ENCODE measurements at regions not wholly inside any gene's neighbourhood (a gene's known extent, or its start where the extent isn't known, plus 50 kb on each side); places are given as distances from the start of the nearest gene placed in this dataset.

DNA sequence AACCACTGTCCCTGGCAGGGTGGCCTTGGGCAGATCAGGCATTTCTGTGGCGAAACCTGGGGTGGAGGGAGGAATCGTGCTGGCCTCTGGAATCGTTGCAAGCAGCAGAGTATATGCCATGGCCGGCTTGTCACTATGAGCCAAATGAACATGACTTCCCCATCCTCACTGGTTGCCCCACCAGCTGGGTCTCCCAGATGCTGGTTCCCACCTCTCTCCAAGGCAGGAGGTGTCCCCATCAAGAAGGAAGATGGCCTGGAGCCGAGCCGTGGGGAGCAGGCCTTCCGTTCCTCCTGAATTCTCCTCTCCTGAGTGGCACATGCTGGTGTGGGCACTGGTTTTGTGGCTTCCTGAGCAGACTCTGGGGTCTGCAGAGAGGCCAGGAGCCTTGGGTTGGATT, 60.2 kb upstream of the ACTRT2 start:
- Histone ChIP-seq H3K27me3 (replicated peaks in 1 of 4; ENCODE audit: control extremely low read depth in 1 of 4, control insufficient read depth in 3 of 4, insufficient read depth in 4 of 4, low read length in 3 of 4) (no peaks in the 10 kb centered on the region), H3K36me3 (replicated peaks in 1 of 2; ENCODE audit: control extremely low read depth in 1 of 2, control insufficient read depth in 1 of 2, extremely low read depth in 1 of 2, insufficient read depth in 2 of 2, low read length in 1 of 2) (no peaks in the 10 kb centered on the region), H3K4me3 (ENCODE audit: control extremely low read depth in 1 of 5, extremely low read depth in 1 of 5, insufficient read depth in 1 of 5, low read depth in 2 of 5, low read length in 4 of 5) (no peak overlapping the region), H3K4me1 (ENCODE audit: control insufficient read depth in 2 of 2, insufficient read depth in 2 of 2, low read length in 2 of 2) (peaks cover 5 to 6% of the 10 kb centered on the region in 2 donors), H3K79me2 (ENCODE audit: control insufficient read depth, insufficient read depth, low read length) (no peaks in the 10 kb centered on the region), H3K9me3 (ENCODE audit: control extremely low read depth in 1 of 3, control insufficient read depth in 2 of 3, insufficient read depth in 1 of 3, low read length in 2 of 3) (peaks cover 2 to 20% (median 17%) of the 10 kb centered on the region in 3 donors), H2AFZ (ENCODE audit: insufficient read depth, low read depth, low read length, poor library complexity, severe bottlenecking) (no peak overlapping the region), H3K27ac (ENCODE audit: low read length in 2 of 2) (no peak overlapping the region), H3K4me2 (replicated peaks; ENCODE audit: low read depth, low read length, poor library complexity, severe bottlenecking) (no peak overlapping the region), H4K20me1 (ENCODE audit: control insufficient read depth, insufficient read depth, low read length, poor library complexity, severe bottlenecking) (no peaks in the 10 kb centered on the region), H3K9ac (ENCODE audit: low read length) (no peak overlapping the region)
- ATAC-seq (ENCODE audit: low read depth) (no peak), DNase-seq (no peak)
- Mint-ChIP-seq H3K27me3 (no peaks in the 10 kb centered on the region), H3K9me3 (ENCODE audit: insufficient read depth) (peaks cover 4% of the 10 kb centered on the region), H3K27ac (no peak overlapping the region), H3K4me1 (peaks cover 8% of the 10 kb centered on the region), H3K4me3 (no peak overlapping the region)
- WGBS (ENCODE audit: insufficient coverage) = 100% methylated on average over 1 of the region's 7 CpGs
- intact Hi-C loops (cut with micrococcal nuclease) = no loop called here
- TF ChIP-seq EZH2 (IDR thresholded peaks at IDR 0.05; ENCODE audit: borderline replicate concordance, insufficient read depth, low read depth, low read length, poor library complexity, severe bottlenecking) = no peak
- TF ChIP-seq, protein P1, sequence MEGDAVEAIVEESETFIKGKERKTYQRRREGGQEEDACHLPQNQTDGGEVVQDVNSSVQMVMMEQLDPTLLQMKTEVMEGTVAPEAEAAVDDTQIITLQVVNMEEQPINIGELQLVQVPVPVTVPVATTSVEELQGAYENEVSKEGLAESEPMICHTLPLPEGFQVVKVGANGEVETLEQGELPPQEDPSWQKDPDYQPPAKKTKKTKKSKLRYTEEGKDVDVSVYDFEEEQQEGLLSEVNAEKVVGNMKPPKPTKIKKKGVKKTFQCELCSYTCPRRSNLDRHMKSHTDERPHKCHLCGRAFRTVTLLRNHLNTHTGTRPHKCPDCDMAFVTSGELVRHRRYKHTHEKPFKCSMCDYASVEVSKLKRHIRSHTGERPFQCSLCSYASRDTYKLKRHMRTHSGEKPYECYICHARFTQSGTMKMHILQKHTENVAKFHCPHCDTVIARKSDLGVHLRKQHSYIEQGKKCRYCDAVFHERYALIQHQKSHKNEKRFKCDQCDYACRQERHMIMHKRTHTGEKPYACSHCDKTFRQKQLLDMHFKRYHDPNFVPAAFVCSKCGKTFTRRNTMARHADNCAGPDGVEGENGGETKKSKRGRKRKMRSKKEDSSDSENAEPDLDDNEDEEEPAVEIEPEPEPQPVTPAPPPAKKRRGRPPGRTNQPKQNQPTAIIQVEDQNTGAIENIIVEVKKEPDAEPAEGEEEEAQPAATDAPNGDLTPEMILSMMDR (IDR thresholded peaks at IDR 0.05) = no peak
- POLR2A ChIA-PET = no interaction called here
- CTCF ChIA-PET = no interaction called here

DNA sequence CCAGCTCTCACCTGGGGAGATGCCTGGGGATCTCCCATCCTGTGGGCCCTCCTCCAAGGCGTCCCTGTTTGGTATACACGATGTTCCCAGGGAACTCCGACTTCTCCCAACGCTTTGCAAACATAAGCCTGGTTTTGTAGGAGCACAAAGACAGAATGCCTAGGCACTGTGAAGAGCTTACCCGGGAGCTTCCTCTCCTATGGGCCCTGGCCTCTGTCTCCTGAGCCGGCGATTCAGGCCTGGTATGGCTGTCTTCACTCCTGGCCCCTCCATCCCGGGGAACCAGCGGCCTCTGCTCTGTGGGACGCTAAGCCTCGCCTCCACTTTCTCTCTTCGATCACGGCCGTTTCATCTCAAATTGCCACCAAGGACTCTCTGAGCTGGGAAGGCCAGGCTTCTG, 59.6 kb upstream of the ACTRT2 start:
- Histone ChIP-seq H3K4me3 (ENCODE audit: control extremely low read depth in 1 of 5, extremely low read depth in 1 of 5, insufficient read depth in 1 of 5, low read depth in 2 of 5, low read length in 4 of 5) (no peak overlapping the region), H4K20me1 (ENCODE audit: control insufficient read depth, insufficient read depth, low read length, poor library complexity, severe bottlenecking) (no peaks in the 10 kb centered on the region), H3K27ac (ENCODE audit: low read length in 2 of 2) (no peak overlapping the region), H3K4me1 (ENCODE audit: control insufficient read depth in 2 of 2, insufficient read depth in 2 of 2, low read length in 2 of 2) (peaks cover under 1 to 3% of the 10 kb centered on the region in 2 donors), H3K27me3 (replicated peaks in 1 of 4; ENCODE audit: control extremely low read depth in 1 of 4, control insufficient read depth in 3 of 4, insufficient read depth in 4 of 4, low read length in 3 of 4) (no peaks in the 10 kb centered on the region), H3K79me2 (ENCODE audit: control insufficient read depth, insufficient read depth, low read length) (no peaks in the 10 kb centered on the region), H2AFZ (ENCODE audit: insufficient read depth, low read depth, low read length, poor library complexity, severe bottlenecking) (no peak overlapping the region), H3K4me2 (replicated peaks; ENCODE audit: low read depth, low read length, poor library complexity, severe bottlenecking) (no peak overlapping the region), H3K9ac (ENCODE audit: low read length) (no peak overlapping the region), H3K36me3 (replicated peaks in 1 of 2; ENCODE audit: control extremely low read depth in 1 of 2, control insufficient read depth in 1 of 2, extremely low read depth in 1 of 2, insufficient read depth in 2 of 2, low read length in 1 of 2) (no peaks in the 10 kb centered on the region), H3K9me3 (ENCODE audit: control extremely low read depth in 1 of 3, control insufficient read depth in 2 of 3, insufficient read depth in 1 of 3, low read length in 2 of 3) (peaks cover under 1 to 23% (median 11%) of the 10 kb centered on the region in 3 donors)
- Mint-ChIP-seq H3K27ac (no peak overlapping the region), H3K4me3 (no peak overlapping the region), H3K4me1 (peaks cover 2% of the 10 kb centered on the region), H3K27me3 (no peaks in the 10 kb centered on the region), H3K9me3 (ENCODE audit: insufficient read depth) (no peaks in the 10 kb centered on the region)
- ATAC-seq (ENCODE audit: low read depth) = no peak
- CTCF ChIA-PET = no interaction called here
- 92% methylated on average over 13 of the region's 14 CpGs for WGBS (ENCODE audit: insufficient coverage)
- intact Hi-C loops (cut with micrococcal nuclease) = no loop called here
- TF ChIP-seq EZH2 (IDR thresholded peaks at IDR 0.05; ENCODE audit: borderline replicate concordance, insufficient read depth, low read depth, low read length, poor library complexity, severe bottlenecking) = no peak
- TF ChIP-seq, protein P1 (IDR thresholded peaks at IDR 0.05) = no peak
- POLR2A ChIA-PET = no interaction called here
- no peak for DNase-seq
